B cell (primary cell): ENCODE measurements at regions not wholly inside any gene's neighbourhood (a gene's known extent, or its start where the extent isn't known, plus 50 kb on each side); places are given as distances from the start of the nearest gene placed in this dataset.

Experiments used
- ATAC-seq: fragments of 200-7000 bp; cut with Tn5 transposase; one replicate; pipeline ENCODE4 v1.10.0; 2021; ENCODE audit warnings: low read depth, mild to moderate bottlenecking, moderate number of reproducible peaks, moderate library complexity
- CTCF ChIA-PET: fragments of 350-600 bp; sonication (Branson Sonifier 250); formaldehyde crosslinking; loops from one replicate; lab custom pipeline; 2021; ENCODE audit warnings: antibody characterized with exemption, inconsistent platforms; lab: Charles Lee
- POLR2A ChIA-PET: fragments of 350-600 bp; sonication (Branson Sonifier 250); formaldehyde crosslinking; loops from one replicate; lab custom pipeline; 2021; ENCODE audit warnings: antibody characterized with exemption; lab: Charles Lee
- DNase-seq: peaks from one replicate; pipeline ENCODE4 v3.0.0; 2013
- H2AFZ ChIP-seq: 2 replicates; pipeline ENCODE4 v1.6.1; 2012; ENCODE audit warnings: mild to moderate bottlenecking, low read depth, low read length; ENCODE audit not compliant: insufficient read depth, poor library complexity, severe bottlenecking
- H3K27ac ChIP-seq, 2 donors: 1 replicate in 1 of 2; 2 replicates in 1 of 2; pipeline ENCODE4 v1.5.1; 2012 to 2013; ENCODE audit warnings: low read length in 2 of 2, mild to moderate bottlenecking in 2 of 2, moderate library complexity in 1 of 2
- H3K27me3 ChIP-seq, 4 experiments: fragments of 200-600 bp in 1 of 4; sonication (generic) in 1 of 4; replicated peaks in 1 of 4; 1 replicate in 2 of 4; 2 replicates in 2 of 4; pipeline versions ENCODE4 v1.6.1 to v1.7.0; 2013 to 2016; ENCODE audit warnings: low read length in 3 of 4, mild to moderate bottlenecking in 2 of 4, mixed read lengths in 1 of 4, moderate library complexity in 1 of 4; ENCODE audit not compliant: insufficient read depth in 4 of 4, control insufficient read depth in 3 of 4; ENCODE audit errors: control extremely low read depth in 1 of 4
- H3K36me3 ChIP-seq, 2 experiments: replicated peaks in 1 of 2; 1 replicate in 1 of 2; 2 replicates in 1 of 2; pipeline versions ENCODE4 v1.6.1 to v1.7.1; 2013; ENCODE audit warnings: low read length in 1 of 2; ENCODE audit not compliant: insufficient read depth in 2 of 2, control insufficient read depth in 1 of 2; ENCODE audit errors: control extremely low read depth in 1 of 2, extremely low read depth in 1 of 2
- H3K4me1 ChIP-seq, 2 donors: fragments of 200-600 bp in 1 of 2; sonication (generic) in 1 of 2; 1 replicate in 1 of 2; 2 replicates in 1 of 2; pipeline versions ENCODE4 v1.5.1 to v1.6.1; 2013 to 2017; ENCODE audit warnings: low read length in 2 of 2; ENCODE audit not compliant: control insufficient read depth in 2 of 2, insufficient read depth in 2 of 2
- H3K4me2 ChIP-seq: replicated peaks from 2 replicates; pipeline ENCODE3; 2012; ENCODE audit warnings: mild to moderate bottlenecking, low read depth, low read length; ENCODE audit not compliant: poor library complexity, severe bottlenecking
- H3K4me3 ChIP-seq, 5 experiments: fragments of 200-600 bp in 1 of 5; sonication (generic) in 1 of 5; 1 replicate in 3 of 5; 2 replicates in 2 of 5; pipeline versions ENCODE4 v1.5.1 to v1.7.0; 2011 to 2016; ENCODE audit warnings: low read length in 4 of 5, mild to moderate bottlenecking in 4 of 5, low read depth in 2 of 5, control low read depth in 1 of 5, moderate library complexity in 1 of 5; ENCODE audit not compliant: insufficient read depth in 1 of 5; ENCODE audit errors: control extremely low read depth in 1 of 5, extremely low read depth in 1 of 5
- H3K79me2 ChIP-seq: fragments of 200-600 bp; sonication (generic); one replicate; pipeline ENCODE4 v1.6.0; 2016; ENCODE audit warnings: low read length; ENCODE audit not compliant: control insufficient read depth, insufficient read depth
- H3K9ac ChIP-seq: fragments of 200-600 bp; sonication (generic); 2 replicates; pipeline ENCODE4 v1.6.1; 2017; ENCODE audit warnings: mild to moderate bottlenecking, low read length, moderate library complexity
- H3K9me3 ChIP-seq, 3 donors: one replicate each; pipeline versions ENCODE4 v1.6.1 to v1.7.1; 2013; ENCODE audit warnings: low read length in 2 of 3; ENCODE audit not compliant: control insufficient read depth in 2 of 3, insufficient read depth in 1 of 3; ENCODE audit errors: control extremely low read depth in 1 of 3
- H4K20me1 ChIP-seq: 2 replicates; pipeline ENCODE4 v1.6.0; 2012; ENCODE audit warnings: mild to moderate bottlenecking, low read length; ENCODE audit not compliant: insufficient read depth, control insufficient read depth, poor library complexity, severe bottlenecking
- H3K27ac Mint-ChIP-seq: one replicate; pipeline ENCODE4 v1.8.0; 2021; ENCODE audit warnings: mixed read lengths
- H3K27me3 Mint-ChIP-seq: one replicate; pipeline ENCODE4 v1.8.0; 2021; ENCODE audit warnings: mixed read lengths
- H3K4me1 Mint-ChIP-seq: one replicate; pipeline ENCODE4 v1.8.0; 2021; ENCODE audit warnings: mixed read lengths
- H3K4me3 Mint-ChIP-seq: one replicate; pipeline ENCODE4 v1.8.0; 2021; ENCODE audit warnings: mixed read lengths
- H3K9me3 Mint-ChIP-seq: one replicate; pipeline ENCODE4 v1.8.0; 2022; ENCODE audit warnings: mixed read lengths; ENCODE audit not compliant: insufficient read depth
- EZH2 ChIP-seq: IDR thresholded peaks from 2 replicates; pipeline ENCODE4 v1.6.1; 2012; ENCODE audit warnings: borderline replicate concordance, low read depth, mild to moderate bottlenecking, moderate library complexity, low read length; ENCODE audit not compliant: insufficient read depth, poor library complexity, severe bottlenecking
- WGBS: methylation state at CpG from one replicate; pipeline ENCODE4 v1.1.5; 2013; ENCODE audit warnings: missing lambda C conversion rate; ENCODE audit not compliant: insufficient coverage; 5-methylcytosine and 5-hydroxymethylcytosine counted together
- intact Hi-C: fragments of 100-400 bp; cut with micrococcal nuclease; formaldehyde crosslinking; loops from one replicate; pipeline ENCODE4 v1.10.0; 2022
- TF ChIP-seq, protein P1 (sequence below): fragments of 200-600 bp; IDR thresholded peaks from one replicate; pipeline ENCODE4 v1.8.0; 2022; ENCODE audit warnings: antibody characterized with exemption, mild to moderate bottlenecking

DNA sequence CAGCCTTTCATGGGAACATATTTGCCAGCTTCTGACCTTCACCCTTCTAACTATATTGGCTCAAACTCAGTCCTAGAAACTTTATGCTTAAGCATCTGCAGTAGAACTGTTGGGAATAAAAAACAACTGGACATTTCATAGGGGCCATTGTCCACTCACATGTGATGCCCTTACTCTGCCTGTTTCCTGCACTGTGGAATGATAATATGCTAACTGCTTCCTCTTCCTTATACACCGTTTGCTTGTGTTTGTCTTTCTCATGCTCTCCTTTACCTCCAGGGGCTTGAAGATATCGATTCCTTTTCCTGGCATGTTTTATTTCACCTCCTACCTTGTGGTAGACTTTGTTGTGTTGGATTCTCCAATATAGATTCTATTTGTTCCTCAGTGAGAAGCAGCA, 333.0 kb upstream of the DDI1 start:
- ChIA-PET CTCF (no interaction called here), POLR2A (no interaction called here)
- Histone ChIP-seq H3K27me3 (no peaks in the 10 kb centered on the region), H3K4me2 (no peak overlapping the region), H3K79me2 (no peaks in the 10 kb centered on the region), H2AFZ (no peak overlapping the region), H3K4me1 (no peaks in the 10 kb centered on the region), H3K9me3 (no peaks in the 10 kb centered on the region), H4K20me1 (no peaks in the 10 kb centered on the region), H3K27ac (no peak overlapping the region), H3K9ac (no peak overlapping the region), H3K36me3 (no peaks in the 10 kb centered on the region), H3K4me3 (no peak overlapping the region)
- no peak for ATAC-seq
- no peak for TF ChIP-seq EZH2
- TF ChIP-seq, protein P1, sequence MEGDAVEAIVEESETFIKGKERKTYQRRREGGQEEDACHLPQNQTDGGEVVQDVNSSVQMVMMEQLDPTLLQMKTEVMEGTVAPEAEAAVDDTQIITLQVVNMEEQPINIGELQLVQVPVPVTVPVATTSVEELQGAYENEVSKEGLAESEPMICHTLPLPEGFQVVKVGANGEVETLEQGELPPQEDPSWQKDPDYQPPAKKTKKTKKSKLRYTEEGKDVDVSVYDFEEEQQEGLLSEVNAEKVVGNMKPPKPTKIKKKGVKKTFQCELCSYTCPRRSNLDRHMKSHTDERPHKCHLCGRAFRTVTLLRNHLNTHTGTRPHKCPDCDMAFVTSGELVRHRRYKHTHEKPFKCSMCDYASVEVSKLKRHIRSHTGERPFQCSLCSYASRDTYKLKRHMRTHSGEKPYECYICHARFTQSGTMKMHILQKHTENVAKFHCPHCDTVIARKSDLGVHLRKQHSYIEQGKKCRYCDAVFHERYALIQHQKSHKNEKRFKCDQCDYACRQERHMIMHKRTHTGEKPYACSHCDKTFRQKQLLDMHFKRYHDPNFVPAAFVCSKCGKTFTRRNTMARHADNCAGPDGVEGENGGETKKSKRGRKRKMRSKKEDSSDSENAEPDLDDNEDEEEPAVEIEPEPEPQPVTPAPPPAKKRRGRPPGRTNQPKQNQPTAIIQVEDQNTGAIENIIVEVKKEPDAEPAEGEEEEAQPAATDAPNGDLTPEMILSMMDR, result no peak
- H3K4me3 Mint-ChIP-seq, result no peak overlapping the region
- H3K9me3 Mint-ChIP-seq, result no peaks in the 10 kb centered on the region
- DNase-seq, result no peak
- intact Hi-C loops, result no loop called here
- WGBS, result no CpG with 5 or more reads among the region's 2 CpGs
- H3K27me3 Mint-ChIP-seq, result no peaks in the 10 kb centered on the region
- H3K27ac Mint-ChIP-seq, result no peak overlapping the region
- no peaks in the 10 kb centered on the region for H3K4me1 Mint-ChIP-seq

DNA sequence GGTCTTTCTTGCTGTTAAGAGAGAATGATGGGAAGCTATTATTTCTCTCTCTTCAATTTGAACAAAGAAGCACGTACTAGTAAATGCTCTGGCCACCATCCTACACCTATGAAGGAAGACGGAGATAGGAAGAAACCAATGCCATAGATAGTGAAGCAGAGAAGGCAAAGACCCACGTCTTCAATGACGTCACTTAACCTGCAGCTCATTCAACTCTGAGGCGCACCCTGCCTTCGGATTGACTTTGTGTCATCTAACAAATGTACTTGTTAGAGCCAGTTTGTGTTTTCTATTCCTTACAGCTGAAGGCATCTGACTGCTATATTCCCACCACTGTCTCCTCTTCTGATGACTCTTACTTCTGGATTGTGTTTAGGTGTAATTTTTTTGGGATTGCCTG, 332.5 kb upstream of the DDI1 start:
- TF ChIP-seq EZH2, result no peak
- TF ChIP-seq, protein P1, result no peak
- WGBS, result no CpG with 5 or more reads among the region's 6 CpGs

More for the DNA sequence above, 332.5 kb upstream of the DDI1 start:
- Histone ChIP-seq H3K4me1 (no peaks in the 10 kb centered on the region), H3K27ac (no peak overlapping the region), H3K9ac (no peak overlapping the region), H3K4me2 (no peak overlapping the region), H2AFZ (no peak overlapping the region), H3K4me3 (no peak overlapping the region), H3K9me3 (no peaks in the 10 kb centered on the region), H3K27me3 (no peaks in the 10 kb centered on the region), H4K20me1 (no peaks in the 10 kb centered on the region), H3K36me3 (no peaks in the 10 kb centered on the region), H3K79me2 (no peaks in the 10 kb centered on the region)
- Mint-ChIP-seq H3K4me1 (no peaks in the 10 kb centered on the region), H3K9me3 (peaks cover 2% of the 10 kb centered on the region), H3K4me3 (no peak overlapping the region), H3K27ac (no peak overlapping the region), H3K27me3 (no peaks in the 10 kb centered on the region)
- ChIA-PET POLR2A (no interaction called here), CTCF (no interaction called here)
- intact Hi-C loops, result no loop called here
- DNase-seq (no peak), ATAC-seq (no peak)
